ENCODE measurements at regions not wholly inside any gene's neighbourhood (a gene's known extent, or its start where the extent isn't known, plus 50 kb on each side); places are given as distances from the start of the nearest gene placed in this dataset.

DNA sequence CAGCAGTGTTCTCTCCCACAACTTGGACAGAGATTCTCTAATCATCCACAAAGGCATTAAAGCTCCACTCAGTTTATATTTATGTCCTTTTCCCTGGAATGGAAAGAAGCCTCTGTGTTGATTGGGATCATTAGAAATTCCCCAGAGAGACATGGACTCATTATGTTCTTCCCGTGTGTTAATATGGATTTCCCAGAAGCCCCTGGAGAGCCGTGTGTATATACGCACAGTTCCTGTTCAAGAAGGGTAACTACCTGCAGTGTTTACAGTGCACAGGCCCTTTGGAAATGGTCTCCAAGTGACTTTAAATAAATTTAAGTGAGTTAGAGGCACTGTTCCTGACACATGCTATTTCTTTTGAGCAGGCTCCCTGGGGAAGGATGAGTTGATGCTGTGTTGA is 428.0 kb upstream of the TMTC1 start:
- H3K9me3 ChIP-seq (ENCODE audit: control insufficient read depth, insufficient read depth, low read length): no peaks in the 10 kb centered on the region
- H3K4me1 ChIP-seq (ENCODE audit: control insufficient read depth, insufficient read depth, low read length): no peaks in the 10 kb centered on the region
- no peaks in the 10 kb centered on the region for H3K9me1 ChIP-seq (ENCODE audit: insufficient read depth, low read length)
- TF ChIP-seq CHD1 (IDR thresholded peaks at IDR 0.05; ENCODE audit: low read depth, low read length): no peak
- no peak for TF ChIP-seq ELK1 (IDR thresholded peaks at IDR 0.05; ENCODE audit: borderline replicate concordance, low read depth, low read length)
- no peak for TF ChIP-seq FOS (IDR thresholded peaks at IDR 0.05; ENCODE audit: low read depth, low read length)
- no peak for TF ChIP-seq MAFK (IDR thresholded peaks at IDR 0.05; ENCODE audit: low read depth, low read length)
- TF ChIP-seq RAD21 (IDR thresholded peaks at IDR 0.05; ENCODE audit: low read length): no peak
- TF ChIP-seq RFX5 (IDR thresholded peaks at IDR 0.05; ENCODE audit: low read depth, low read length): no peak
- no peak for TF ChIP-seq NFE2L2 (IDR thresholded peaks at IDR 0.05; ENCODE audit: low read depth, low read length)
- TF ChIP-seq, protein P1, sequence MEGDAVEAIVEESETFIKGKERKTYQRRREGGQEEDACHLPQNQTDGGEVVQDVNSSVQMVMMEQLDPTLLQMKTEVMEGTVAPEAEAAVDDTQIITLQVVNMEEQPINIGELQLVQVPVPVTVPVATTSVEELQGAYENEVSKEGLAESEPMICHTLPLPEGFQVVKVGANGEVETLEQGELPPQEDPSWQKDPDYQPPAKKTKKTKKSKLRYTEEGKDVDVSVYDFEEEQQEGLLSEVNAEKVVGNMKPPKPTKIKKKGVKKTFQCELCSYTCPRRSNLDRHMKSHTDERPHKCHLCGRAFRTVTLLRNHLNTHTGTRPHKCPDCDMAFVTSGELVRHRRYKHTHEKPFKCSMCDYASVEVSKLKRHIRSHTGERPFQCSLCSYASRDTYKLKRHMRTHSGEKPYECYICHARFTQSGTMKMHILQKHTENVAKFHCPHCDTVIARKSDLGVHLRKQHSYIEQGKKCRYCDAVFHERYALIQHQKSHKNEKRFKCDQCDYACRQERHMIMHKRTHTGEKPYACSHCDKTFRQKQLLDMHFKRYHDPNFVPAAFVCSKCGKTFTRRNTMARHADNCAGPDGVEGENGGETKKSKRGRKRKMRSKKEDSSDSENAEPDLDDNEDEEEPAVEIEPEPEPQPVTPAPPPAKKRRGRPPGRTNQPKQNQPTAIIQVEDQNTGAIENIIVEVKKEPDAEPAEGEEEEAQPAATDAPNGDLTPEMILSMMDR (conservative IDR thresholded peaks at IDR 0.05; ENCODE audit: low read depth, low read length): no peak
- no peak for TF ChIP-seq SMC3 (IDR thresholded peaks at IDR 0.05; ENCODE audit: low read depth, low read length)
- TF ChIP-seq MAZ (IDR thresholded peaks at IDR 0.05; ENCODE audit: borderline replicate concordance, low read depth, low read length): no peak
- TF ChIP-seq CEBPB (IDR thresholded peaks at IDR 0.05; ENCODE audit: low read depth, low read length): no peak
- no peak for TF ChIP-seq BHLHE40 (IDR thresholded peaks at IDR 0.05; ENCODE audit: low read depth, low read length)
- no peak for TF ChIP-seq MXI1 (IDR thresholded peaks at IDR 0.05; ENCODE audit: borderline replicate concordance, low read depth, low read length)
- TF ChIP-seq USF2 (IDR thresholded peaks at IDR 0.05; ENCODE audit: low read depth, low read length): no peak
- no peak for TF ChIP-seq RCOR1 (IDR thresholded peaks at IDR 0.05; ENCODE audit: insufficient replicate concordance, low read length)
- TF ChIP-seq POLR2A (IDR thresholded peaks at IDR 0.05; ENCODE audit: low read depth, low read length): no peak
- H2AK9ac ChIP-seq (replicated peaks; ENCODE audit: low read depth, low read length, poor library complexity): no peak overlapping the region
- H4K91ac ChIP-seq (ENCODE audit: insufficient read depth, low read depth, low read length): no peak overlapping the region
- no peak overlapping the region for H2BK20ac ChIP-seq (ENCODE audit: low read depth, low read length)
- ChIA-PET POLR2A (ENCODE audit: unreplicated experiment) (no interaction called here), CTCF (no interaction called here)
- in situ Hi-C loops (cut with MboI; ENCODE audit: low sequenced_read_pairs): no loop called here
- no peak for ATAC-seq (ENCODE audit: low read depth)
- no peak overlapping the region for H2BK15ac ChIP-seq (ENCODE audit: low read depth, low read length)
- H3K27ac ChIP-seq (ENCODE audit: insufficient read depth, low read length): no peak overlapping the region
- H3K27me3 ChIP-seq (ENCODE audit: control insufficient read depth, insufficient read depth, low read length): no peaks in the 10 kb centered on the region; the same call in 1 of the 2 replicates
- no peak overlapping the region for H3K18ac ChIP-seq (ENCODE audit: low read depth, low read length)
- no peak overlapping the region for H3K9ac ChIP-seq (ENCODE audit: low read depth, low read length)
- dilution Hi-C loops (cut with HindIII; ENCODE audit: low sequenced_read_pairs, unreplicated experiment): no loop called here
- H3K4me2 ChIP-seq (ENCODE audit: low read depth, low read length): no peak overlapping the region
- no peak for DNase-seq
- 70% methylated on average over 2 of the region's 3 CpGs; no CpG with 5 or more reads in 1 of the 2 experiments for WGBS, 2 experiments (ENCODE audit: extremely low coverage in 2 of 2, insufficient read length in 1 of 2)
- H3K14ac ChIP-seq (replicated peaks; ENCODE audit: low read depth, low read length): no peak overlapping the region
- H4K20me1 ChIP-seq (ENCODE audit: insufficient read depth, low read length): no peaks in the 10 kb centered on the region
- no peak overlapping the region for H4K8ac ChIP-seq (ENCODE audit: low read depth in 2 of 2, low read length in 2 of 2)
- no peaks in the 10 kb centered on the region for H3K36me3 ChIP-seq (ENCODE audit: control insufficient read depth, insufficient read depth, low read length)
- no peak overlapping the region for H3K23ac ChIP-seq (ENCODE audit: low read depth, low read length)
- no peak overlapping the region for H2BK5ac ChIP-seq (ENCODE audit: low read depth, low read length, poor library complexity, severe bottlenecking)
- H2BK120ac ChIP-seq (ENCODE audit: low read depth, low read length): no peak overlapping the region
- no peak overlapping the region for H3K4me3 ChIP-seq (ENCODE audit: insufficient read depth, low read depth, low read length)
- intact Hi-C loops (cut with micrococcal nuclease): no loop called here
- H2AK5ac ChIP-seq (ENCODE audit: low read depth, low read length): no peak overlapping the region
- H3K56ac ChIP-seq (ENCODE audit: extremely low read depth, insufficient read depth, low read length): no peak overlapping the region
- BruUV-seq (replicated peaks): no TSS peak
- no peak overlapping the region for H2AFZ ChIP-seq (replicated peaks; ENCODE audit: low read length, poor library complexity)
- no peak overlapping the region for H4K5ac ChIP-seq (ENCODE audit: low read depth, low read length)
- H3K4ac ChIP-seq (ENCODE audit: low read depth, low read length): no peak overlapping the region
- H3K79me1 ChIP-seq (ENCODE audit: low read depth in 1 of 2, low read length in 2 of 2): no peaks in the 10 kb centered on the region
